Gastrocnemius medialis (tissue), 4 donors: ENCODE measurements at regions not wholly inside any gene's neighbourhood (a gene's known extent, or its start where the extent isn't known, plus 50 kb on each side); places are given as distances from the start of the nearest gene placed in this dataset.

Experiments used
- ATAC-seq, 2 donors: fragments of 150-250 bp; one replicate each; pipeline ENCODE4 v1.9.1; 2016
- DNase-seq, 2 donors: peaks; one replicate each; pipeline ENCODE4 v3.0.0-alpha.2; 2019
- H3K27ac ChIP-seq, 4 donors: fragments of 200-600 bp; sonication (generic); 1 replicate in 1 of 4; 2 replicates in 3 of 4; pipeline ENCODE4 v1.5.1; 2016 to 2018; ENCODE audit warnings: mild to moderate bottlenecking in 2 of 4, moderate library complexity in 1 of 4
- H3K27me3 ChIP-seq, 3 donors: fragments of 200-600 bp; sonication (generic) in 2 of 3; 1 replicate in 1 of 3; 2 replicates in 2 of 3; pipeline versions ENCODE4 v1.5.1 to v1.6.0; 2016 to 2019; ENCODE audit warnings: mild to moderate bottlenecking in 1 of 3, moderate library complexity in 1 of 3
- H3K36me3 ChIP-seq, 2 donors: fragments of 200-600 bp; sonication (generic) in 1 of 2; one replicate each; pipeline ENCODE4 v1.5.1; 2017 to 2018
- H3K4me1 ChIP-seq, 2 donors: fragments of 200-600 bp; sonication (generic) in 1 of 2; one replicate each; pipeline ENCODE4 v1.5.1; 2016 to 2017; ENCODE audit warnings: mild to moderate bottlenecking in 2 of 2
- H3K4me3 ChIP-seq, 4 donors: fragments of 200-600 bp; sonication (generic) in 3 of 4; 1 replicate in 1 of 4; 2 replicates in 3 of 4; pipeline ENCODE4 v1.5.1; 2016 to 2019; ENCODE audit warnings: mild to moderate bottlenecking in 2 of 4
- H3K9me3 ChIP-seq, 3 donors: fragments of 200-600 bp; sonication (generic) in 2 of 3; 1 replicate in 1 of 3; 2 replicates in 2 of 3; pipeline ENCODE4 v1.5.1; 2016 to 2019
- POLR2A ChIP-seq, 2 donors: fragments of 450-650 bp; IDR thresholded peaks; one replicate each; pipeline ENCODE4 v1.6.1; 2017; ENCODE audit warnings: antibody characterized with exemption in 2 of 2, mild to moderate bottlenecking in 2 of 2, moderate library complexity in 2 of 2
- in situ Hi-C, 4 donors: fragments of 200-750 bp; cut with MboI; loops; one replicate each; pipeline versions ENCODE4 v1.15.0 to v1.8.0; 2017; ENCODE audit warnings: low sequenced_read_pairs in 4 of 4
- intact Hi-C: fragments of 100-400 bp; cut with DNase I; formaldehyde crosslinking; loops from one replicate; pipeline ENCODE4 v1.15.1; 2023; ENCODE audit warnings: low total_unique reads
- TF ChIP-seq, protein P1 (sequence below), 5 experiments: fragments of 450-650 bp in 3 of 5; fragments of 200-600 bp in 2 of 5; sonication (generic) in 2 of 5; IDR thresholded peaks in 4 of 5; conservative IDR thresholded peaks in 1 of 5; 1 replicate in 4 of 5; 2 replicates in 1 of 5; pipeline ENCODE4 v1.5.1; 2016 to 2019; ENCODE audit warnings: antibody characterized with exemption in 5 of 5, mild to moderate bottlenecking in 3 of 5, moderate library complexity in 3 of 5

DNA sequence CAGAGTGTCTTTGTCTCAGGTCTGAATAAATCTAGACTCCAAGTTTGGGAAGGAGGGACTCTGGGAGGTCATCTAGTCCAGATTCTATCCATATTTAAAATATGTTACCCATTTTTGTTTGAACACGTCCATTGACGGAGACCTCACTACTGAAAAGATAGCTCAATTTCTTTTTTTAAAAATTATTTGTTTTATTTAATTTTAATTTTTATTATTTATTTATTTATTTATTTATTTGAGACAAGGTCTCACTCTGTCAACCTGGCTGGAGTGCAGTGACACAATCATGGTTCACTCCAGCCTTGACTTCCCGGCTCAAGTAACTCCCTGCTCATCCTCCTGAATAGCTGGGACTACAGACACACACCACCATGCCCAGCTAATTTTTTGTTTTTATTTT lies 89.5 kb upstream of the SNX19 start:
- no peak overlapping the region for H3K4me3 ChIP-seq
- TF ChIP-seq, protein P1, sequence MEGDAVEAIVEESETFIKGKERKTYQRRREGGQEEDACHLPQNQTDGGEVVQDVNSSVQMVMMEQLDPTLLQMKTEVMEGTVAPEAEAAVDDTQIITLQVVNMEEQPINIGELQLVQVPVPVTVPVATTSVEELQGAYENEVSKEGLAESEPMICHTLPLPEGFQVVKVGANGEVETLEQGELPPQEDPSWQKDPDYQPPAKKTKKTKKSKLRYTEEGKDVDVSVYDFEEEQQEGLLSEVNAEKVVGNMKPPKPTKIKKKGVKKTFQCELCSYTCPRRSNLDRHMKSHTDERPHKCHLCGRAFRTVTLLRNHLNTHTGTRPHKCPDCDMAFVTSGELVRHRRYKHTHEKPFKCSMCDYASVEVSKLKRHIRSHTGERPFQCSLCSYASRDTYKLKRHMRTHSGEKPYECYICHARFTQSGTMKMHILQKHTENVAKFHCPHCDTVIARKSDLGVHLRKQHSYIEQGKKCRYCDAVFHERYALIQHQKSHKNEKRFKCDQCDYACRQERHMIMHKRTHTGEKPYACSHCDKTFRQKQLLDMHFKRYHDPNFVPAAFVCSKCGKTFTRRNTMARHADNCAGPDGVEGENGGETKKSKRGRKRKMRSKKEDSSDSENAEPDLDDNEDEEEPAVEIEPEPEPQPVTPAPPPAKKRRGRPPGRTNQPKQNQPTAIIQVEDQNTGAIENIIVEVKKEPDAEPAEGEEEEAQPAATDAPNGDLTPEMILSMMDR (IDR thresholded peaks at IDR 0.05 in 4 of 5, conservative IDR thresholded peaks at IDR 0.05 in 1 of 5): no peak
- no peak for TF ChIP-seq POLR2A (IDR thresholded peaks at IDR 0.05)
- no peaks in the 10 kb centered on the region for H3K27me3 ChIP-seq
- no peak overlapping the region for H3K27ac ChIP-seq
- no peak for DNase-seq
- no peaks in the 10 kb centered on the region for H3K4me1 ChIP-seq
- ATAC-seq: no peak
- no peaks in the 10 kb centered on the region for H3K36me3 ChIP-seq
- no peaks in the 10 kb centered on the region for H3K9me3 ChIP-seq
- in situ Hi-C loops (no loop called here), intact Hi-C loops (no loop called here)

DNA sequence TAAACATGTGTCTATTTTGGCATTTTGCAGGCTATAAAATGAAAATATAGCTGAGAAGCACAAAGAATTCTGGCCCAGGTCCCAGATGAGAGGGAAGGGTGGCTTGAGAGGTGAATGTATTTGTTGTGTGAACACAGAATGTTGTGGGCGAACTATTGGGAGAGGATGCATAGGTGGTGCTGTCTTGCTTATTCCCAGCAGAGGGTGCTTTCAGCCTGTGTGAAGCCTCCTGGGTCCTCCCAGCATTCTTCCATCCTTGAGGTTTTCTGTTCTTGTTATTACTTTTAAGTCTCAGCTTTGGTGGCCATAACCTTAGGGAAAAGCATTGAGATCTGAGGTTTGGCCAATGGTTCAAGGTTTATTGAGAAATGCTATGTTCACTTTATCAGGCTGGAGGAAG lies 108.7 kb upstream of the SNX19 start:
- Histone ChIP-seq H3K9me3 (no peaks in the 10 kb centered on the region), H3K4me1 (no peaks in the 10 kb centered on the region), H3K36me3 (no peaks in the 10 kb centered on the region), H3K27me3 (no peaks in the 10 kb centered on the region), H3K27ac (no peak overlapping the region), H3K4me3 (no peak overlapping the region)
- TF ChIP-seq POLR2A (IDR thresholded peaks at IDR 0.05): no peak
- TF ChIP-seq, protein P1 (IDR thresholded peaks at IDR 0.05 in 4 of 5, conservative IDR thresholded peaks at IDR 0.05 in 1 of 5): no peak
- DNase-seq: no peak
- in situ Hi-C loops: no loop called here
- ATAC-seq: no peak
- intact Hi-C loops: no loop called here

DNA sequence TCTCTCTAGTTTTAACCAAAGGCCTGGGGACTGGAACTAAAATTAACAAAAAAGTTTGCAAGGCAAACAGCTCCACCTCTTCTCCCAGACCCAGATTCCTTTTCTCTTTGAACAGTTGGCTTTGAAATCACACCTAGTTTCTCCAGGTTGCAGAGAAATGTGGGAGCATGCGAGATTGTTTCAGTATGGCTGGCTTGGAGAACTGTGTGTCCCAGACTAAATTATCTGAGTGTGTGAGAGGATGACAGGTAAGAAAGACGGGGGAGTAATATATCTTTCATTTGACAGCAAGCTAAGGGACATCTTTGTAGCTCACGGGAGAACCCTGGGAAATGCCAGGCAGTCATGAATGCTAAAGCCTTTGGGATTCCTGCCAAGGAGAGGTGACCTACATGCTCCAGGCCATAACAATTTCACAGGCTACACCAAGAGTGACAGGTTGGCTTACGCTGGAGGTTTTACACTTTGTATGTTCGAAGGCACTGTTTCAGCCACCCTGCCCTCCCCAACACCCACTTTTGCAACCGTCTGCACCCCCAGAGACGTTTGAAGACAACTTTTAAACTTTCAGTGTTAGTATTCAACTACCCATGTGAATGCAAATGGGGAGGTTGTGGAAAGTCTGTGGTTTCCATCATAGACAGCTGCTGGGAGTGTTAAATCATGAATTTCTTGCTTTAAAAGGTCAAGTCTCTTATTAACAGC lies 109.3 kb upstream of the SNX19 start:
- H3K27me3 ChIP-seq: no peaks in the 10 kb centered on the region
- H3K4me1 ChIP-seq: no peaks in the 10 kb centered on the region
- H3K9me3 ChIP-seq: no peaks in the 10 kb centered on the region
- H3K4me3 ChIP-seq: no peak overlapping the region
- no peaks in the 10 kb centered on the region for H3K36me3 ChIP-seq
- in situ Hi-C loops (no loop called here), intact Hi-C loops (no loop called here)
- no peak for ATAC-seq
- TF ChIP-seq, protein P1 (IDR thresholded peaks at IDR 0.05 in 4 of 5, conservative IDR thresholded peaks at IDR 0.05 in 1 of 5): no peak
- TF ChIP-seq POLR2A (IDR thresholded peaks at IDR 0.05): no peak
- DNase-seq: no peak
- no peak overlapping the region for H3K27ac ChIP-seq

DNA sequence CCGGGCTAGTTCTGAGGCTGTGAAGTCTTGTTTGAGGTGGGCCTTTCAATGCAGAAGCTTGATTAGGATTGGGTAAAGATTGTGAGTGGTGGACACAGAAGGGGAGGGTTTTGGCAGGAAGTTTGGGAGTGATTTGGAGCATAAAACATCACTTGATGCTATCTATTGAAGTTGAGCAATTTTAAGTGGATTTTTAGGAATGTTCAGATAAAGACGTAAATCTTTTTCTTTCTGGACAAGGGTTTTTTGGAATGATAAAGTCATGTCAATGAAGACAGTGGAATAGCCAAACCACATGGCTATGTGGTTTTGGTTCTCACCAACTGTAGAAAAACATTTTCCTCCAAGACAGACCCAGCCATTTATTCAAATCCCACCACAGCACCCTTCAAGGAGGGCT lies 111.2 kb upstream of the SNX19 start:
- Histone ChIP-seq H3K4me3 (no peak overlapping the region), H3K27ac (no peak overlapping the region), H3K36me3 (no peaks in the 10 kb centered on the region), H3K27me3 (no peaks in the 10 kb centered on the region), H3K4me1 (no peaks in the 10 kb centered on the region), H3K9me3 (no peaks in the 10 kb centered on the region)
- in situ Hi-C loops: no loop called here
- intact Hi-C loops: no loop called here
- ATAC-seq (no peak), DNase-seq (no peak)
- no peak for TF ChIP-seq POLR2A (IDR thresholded peaks at IDR 0.05)
- TF ChIP-seq, protein P1 (IDR thresholded peaks at IDR 0.05 in 4 of 5, conservative IDR thresholded peaks at IDR 0.05 in 1 of 5): no peak

DNA sequence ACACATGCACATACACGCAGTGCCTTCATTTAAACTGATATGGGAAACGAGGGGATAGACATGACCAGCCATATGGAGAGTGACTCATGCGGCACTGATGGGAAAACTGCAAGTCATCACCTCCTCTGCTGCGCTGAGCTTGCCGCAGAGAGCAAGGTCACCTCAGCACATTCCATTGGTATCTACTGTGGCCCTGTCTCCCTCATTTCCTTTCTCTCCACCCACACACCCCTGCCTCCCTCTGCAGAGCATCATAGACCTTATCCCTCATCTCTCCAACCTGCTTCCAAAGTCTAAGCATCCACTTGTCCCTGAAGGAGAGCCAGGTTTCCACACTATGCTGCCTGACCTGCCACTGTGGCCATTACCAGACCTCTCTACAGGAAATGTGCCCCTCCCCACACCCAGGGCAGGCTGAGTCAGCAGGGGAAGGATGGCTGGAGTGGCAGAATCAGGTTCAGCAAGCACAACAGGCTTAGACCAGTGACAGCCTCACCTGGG lies 116.9 kb upstream of the SNX19 start:
- no peaks in the 10 kb centered on the region for H3K27me3 ChIP-seq
- no peak overlapping the region for H3K27ac ChIP-seq
- no peaks in the 10 kb centered on the region for H3K9me3 ChIP-seq
- intact Hi-C loops (no loop called here), in situ Hi-C loops (no loop called here)
- H3K4me3 ChIP-seq: no peak overlapping the region
- no peak for TF ChIP-seq POLR2A (IDR thresholded peaks at IDR 0.05)
- TF ChIP-seq, protein P1 (IDR thresholded peaks at IDR 0.05 in 4 of 5, conservative IDR thresholded peaks at IDR 0.05 in 1 of 5): no peak
- ATAC-seq (no peak), DNase-seq (no peak)
- no peaks in the 10 kb centered on the region for H3K36me3 ChIP-seq
- no peaks in the 10 kb centered on the region for H3K4me1 ChIP-seq
